Ovary (tissue), 3 donors: ENCODE measurements at regions not wholly inside any gene's neighbourhood (a gene's known extent, or its start where the extent isn't known, plus 50 kb on each side); places are given as distances from the start of the nearest gene placed in this dataset.

Experiments
- POLR2A ChIP-seq: fragments of 450-650 bp; IDR thresholded peaks from one replicate; pipeline ENCODE4 v1.6.1; 2017; ENCODE audit warnings: antibody characterized with exemption, mild to moderate bottlenecking, moderate library complexity
- TF ChIP-seq, protein P1 (sequence below), 3 donors: fragments of 450-650 bp in 2 of 3; fragments of 200-600 bp in 1 of 3; IDR thresholded peaks; one replicate each; pipeline versions ENCODE4 v1.5.1 to v1.8.0; 2016 to 2022; ENCODE audit warnings: antibody characterized with exemption in 3 of 3, mild to moderate bottlenecking in 1 of 3
- donor health status: DM: no; HTN: no; CAD: no.

DNA sequence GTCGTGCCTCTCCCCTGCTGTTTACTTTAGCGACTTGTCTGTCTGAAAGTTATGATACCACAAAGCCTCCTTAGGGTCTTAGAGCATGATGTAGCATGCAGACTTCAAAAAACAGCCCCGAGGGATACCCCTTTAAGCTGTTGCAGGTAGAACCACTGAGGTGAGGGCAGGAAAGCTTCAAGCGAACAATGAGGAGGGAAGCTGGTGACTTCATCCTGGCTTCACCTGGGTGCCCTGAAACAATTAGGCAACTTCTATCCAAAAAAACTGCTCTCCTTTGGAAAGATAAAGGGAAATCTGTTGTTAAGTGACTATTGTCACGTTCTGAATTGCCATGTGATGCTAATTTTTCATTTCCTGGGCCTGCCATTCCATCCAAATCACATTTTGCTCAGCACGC is 231.6 kb downstream of the SOX2 start:
- no peak for TF ChIP-seq POLR2A
- TF ChIP-seq, protein P1, sequence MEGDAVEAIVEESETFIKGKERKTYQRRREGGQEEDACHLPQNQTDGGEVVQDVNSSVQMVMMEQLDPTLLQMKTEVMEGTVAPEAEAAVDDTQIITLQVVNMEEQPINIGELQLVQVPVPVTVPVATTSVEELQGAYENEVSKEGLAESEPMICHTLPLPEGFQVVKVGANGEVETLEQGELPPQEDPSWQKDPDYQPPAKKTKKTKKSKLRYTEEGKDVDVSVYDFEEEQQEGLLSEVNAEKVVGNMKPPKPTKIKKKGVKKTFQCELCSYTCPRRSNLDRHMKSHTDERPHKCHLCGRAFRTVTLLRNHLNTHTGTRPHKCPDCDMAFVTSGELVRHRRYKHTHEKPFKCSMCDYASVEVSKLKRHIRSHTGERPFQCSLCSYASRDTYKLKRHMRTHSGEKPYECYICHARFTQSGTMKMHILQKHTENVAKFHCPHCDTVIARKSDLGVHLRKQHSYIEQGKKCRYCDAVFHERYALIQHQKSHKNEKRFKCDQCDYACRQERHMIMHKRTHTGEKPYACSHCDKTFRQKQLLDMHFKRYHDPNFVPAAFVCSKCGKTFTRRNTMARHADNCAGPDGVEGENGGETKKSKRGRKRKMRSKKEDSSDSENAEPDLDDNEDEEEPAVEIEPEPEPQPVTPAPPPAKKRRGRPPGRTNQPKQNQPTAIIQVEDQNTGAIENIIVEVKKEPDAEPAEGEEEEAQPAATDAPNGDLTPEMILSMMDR (IDR thresholded peaks at IDR 0.05) = no peak
